ENCODE measurements at regions not wholly inside any gene's neighbourhood (a gene's known extent, or its start where the extent isn't known, plus 50 kb on each side); places are given as distances from the start of the nearest gene placed in this dataset.

- H3K27ac ChIP-seq (ENCODE audit: insufficient read depth, low read length): no peak overlapping the region
- dilution Hi-C loops (cut with HindIII; ENCODE audit: low sequenced_read_pairs, unreplicated experiment) (no loop called here), in situ Hi-C loops (cut with MboI; ENCODE audit: low sequenced_read_pairs) (no loop called here), intact Hi-C loops (cut with micrococcal nuclease) (no loop called here)
- no peak overlapping the region for H3K23ac ChIP-seq (ENCODE audit: low read depth, low read length)
- DNase-seq (peak; percentile 1), ATAC-seq (ENCODE audit: low read depth) (no peak)
- H4K20me1 ChIP-seq (ENCODE audit: insufficient read depth, low read length): no peaks in the 10 kb centered on the region
- H3K14ac ChIP-seq (replicated peaks; ENCODE audit: low read depth, low read length): no peak overlapping the region
- H3K4ac ChIP-seq (ENCODE audit: low read depth, low read length): no peak overlapping the region
- no peaks in the 10 kb centered on the region for H3K9me3 ChIP-seq (ENCODE audit: control insufficient read depth, insufficient read depth, low read length)
- H3K9ac ChIP-seq (ENCODE audit: low read depth, low read length): no peak overlapping the region
- WGBS, 2 experiments (ENCODE audit: extremely low coverage in 2 of 2, insufficient read length in 1 of 2): 0% methylated on average over 3 of the region's 10 CpGs; no CpG with 5 or more reads in 1 of the 2 experiments
- BruUV-seq (replicated peaks): no TSS peak
- H3K9me1 ChIP-seq (ENCODE audit: insufficient read depth, low read length): no peaks in the 10 kb centered on the region
- H4K8ac ChIP-seq (ENCODE audit: low read depth in 2 of 2, low read length in 2 of 2): no peak overlapping the region
- H3K56ac ChIP-seq (ENCODE audit: extremely low read depth, insufficient read depth, low read length): no peak overlapping the region
- no peak overlapping the region for H2BK20ac ChIP-seq (ENCODE audit: low read depth, low read length)
- H2BK120ac ChIP-seq (ENCODE audit: low read depth, low read length): no peak overlapping the region
- H2AK9ac ChIP-seq (replicated peaks; ENCODE audit: low read depth, low read length, poor library complexity): no peak overlapping the region
- no peak overlapping the region for H3K4me2 ChIP-seq (ENCODE audit: low read depth, low read length)
- no peaks in the 10 kb centered on the region; the same call in 1 of the 2 replicates for H3K27me3 ChIP-seq (ENCODE audit: control insufficient read depth, insufficient read depth, low read length)
- H3K36me3 ChIP-seq (ENCODE audit: control insufficient read depth, insufficient read depth, low read length): no peaks in the 10 kb centered on the region
- no peak overlapping the region for H4K5ac ChIP-seq (ENCODE audit: low read depth, low read length)
- no peak overlapping the region for H2AK5ac ChIP-seq (ENCODE audit: low read depth, low read length)
- H3K79me1 ChIP-seq (ENCODE audit: low read depth in 1 of 2, low read length in 2 of 2): no peaks in the 10 kb centered on the region
- H3K18ac ChIP-seq (ENCODE audit: low read depth, low read length): no peak overlapping the region
- no peak overlapping the region for H2BK5ac ChIP-seq (ENCODE audit: low read depth, low read length, poor library complexity, severe bottlenecking)
- H2AFZ ChIP-seq (replicated peaks; ENCODE audit: low read length, poor library complexity): no peak overlapping the region
- no peak overlapping the region for H2BK15ac ChIP-seq (ENCODE audit: low read depth, low read length)
- H3K4me3 ChIP-seq (ENCODE audit: insufficient read depth, low read depth, low read length): no peak overlapping the region
- TF ChIP-seq CEBPB (IDR thresholded peaks at IDR 0.05; ENCODE audit: low read depth, low read length) (no peak), MAFK (IDR thresholded peaks at IDR 0.05; ENCODE audit: low read depth, low read length) (no peak), BHLHE40 (IDR thresholded peaks at IDR 0.05; ENCODE audit: low read depth, low read length) (no peak), MXI1 (IDR thresholded peaks at IDR 0.05; ENCODE audit: borderline replicate concordance, low read depth, low read length) (no peak)
- ChIA-PET POLR2A (ENCODE audit: unreplicated experiment) (no interaction called here), CTCF (no interaction called here)
- no peak overlapping the region for H4K91ac ChIP-seq (ENCODE audit: insufficient read depth, low read depth, low read length)
- H3K4me1 ChIP-seq (ENCODE audit: control insufficient read depth, insufficient read depth, low read length): no peaks in the 10 kb centered on the region
Observed at GRCh38 chr3:71846185-71846584, 61.2 kb upstream of the PROK2 start.

Data from IMR-90 (cell line).